SK-N-MC (cell line): ENCODE measurements at regions not wholly inside any gene's neighbourhood (a gene's known extent, or its start where the extent isn't known, plus 50 kb on each side); places are given as distances from the start of the nearest gene placed in this dataset.

Experiments
- EZH2 ChIP-seq: fragments of 200-600 bp; sonication (generic); IDR thresholded peaks from one replicate; pipeline ENCODE4 v1.6.1; 2017; ENCODE audit warnings: antibody characterized with exemption
- POLR2AphosphoS5 ChIP-seq: IDR thresholded peaks from 2 replicates; pipeline ENCODE4 v1.6.1; 2012; ENCODE audit warnings: mild to moderate bottlenecking, low read depth, low read length, borderline replicate concordance

DNA sequence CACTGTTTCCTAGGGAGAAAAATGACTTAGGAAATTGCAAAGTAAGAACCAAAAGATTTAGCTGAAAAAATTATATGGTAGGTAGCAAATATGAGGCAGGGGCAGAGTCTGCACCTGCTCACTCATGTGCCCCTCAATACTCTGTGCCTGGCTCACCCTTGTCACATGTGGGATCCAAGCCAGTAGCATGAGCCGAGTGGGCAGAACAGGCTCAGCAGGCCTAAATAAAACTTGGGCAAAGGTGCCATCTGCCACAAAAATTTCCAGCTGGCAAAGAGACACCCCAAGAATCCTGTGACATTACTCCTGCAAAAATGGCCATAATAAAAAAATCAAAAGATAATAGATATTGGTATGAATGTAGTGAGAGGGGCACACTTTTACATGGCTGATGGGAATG is 1321.2 kb downstream of the NCAM2 start:
- TF ChIP-seq EZH2 = no peak
- no peak for TF ChIP-seq POLR2AphosphoS5
